GM19099 (cell line): ENCODE measurements at regions not wholly inside any gene's neighbourhood (a gene's known extent, or its start where the extent isn't known, plus 50 kb on each side); places are given as distances from the start of the nearest gene placed in this dataset.

Experiments used
- POLR2A ChIP-seq: IDR thresholded peaks from 3 replicates; pipeline ENCODE4 v1.6.1; 2011; ENCODE audit warnings: low read depth; ENCODE audit not compliant: insufficient read length; ENCODE audit errors: extremely low read depth

- TF ChIP-seq POLR2A, result no peak
Observed at GRCh38 chr15:39432912-39433348, 147.9 kb upstream of the THBS1 start.

- TF ChIP-seq POLR2A, result no peak
Observed at GRCh38 chr15:39433376-39433775, 147.5 kb upstream of the THBS1 start.

- TF ChIP-seq POLR2A, result no peak
Observed at GRCh38 chr15:39434163-39434562, 146.7 kb upstream of the THBS1 start.

- no peak for TF ChIP-seq POLR2A
Observed at GRCh38 chr15:39434751-39435238, 146.1 kb upstream of the THBS1 start.

GRCh38 chr15:39435244-39435643 is 145.6 kb upstream of the THBS1 start:
- TF ChIP-seq POLR2A, result no peak

- TF ChIP-seq POLR2A, result no peak
Observed at GRCh38 chr15:39438260-39438659, 142.6 kb upstream of the THBS1 start.

- TF ChIP-seq POLR2A, result no peak
Observed at GRCh38 chr15:39438799-39439592, 141.9 kb upstream of the THBS1 start.

GRCh38 chr15:39442898-39443297 is 138.0 kb upstream of the THBS1 start:
- no peak for TF ChIP-seq POLR2A

GRCh38 chr15:39443659-39444219 is 137.1 kb upstream of the THBS1 start:
- no peak for TF ChIP-seq POLR2A

GRCh38 chr15:39444735-39445470 is 136.0 kb upstream of the THBS1 start:
- no peak for TF ChIP-seq POLR2A

GRCh38 chr15:39445931-39446330 is 134.9 kb upstream of the THBS1 start:
- TF ChIP-seq POLR2A, result no peak

- no peak for TF ChIP-seq POLR2A
Observed at GRCh38 chr15:39447346-39447745, 133.5 kb upstream of the THBS1 start.

- no peak for TF ChIP-seq POLR2A
Observed at GRCh38 chr15:39447881-39448280, 133.0 kb upstream of the THBS1 start.

- TF ChIP-seq POLR2A, result no peak
Observed at GRCh38 chr15:39448409-39448808, 132.5 kb upstream of the THBS1 start.

- no peak for TF ChIP-seq POLR2A
Observed at GRCh38 chr15:39451121-39451688, 129.7 kb upstream of the THBS1 start.

GRCh38 chr15:39451871-39452270 is 129.0 kb upstream of the THBS1 start:
- no peak for TF ChIP-seq POLR2A

GRCh38 chr15:39453620-39454019 is 127.3 kb upstream of the THBS1 start:
- TF ChIP-seq POLR2A, result no peak
